ENCODE measurements at regions not wholly inside any gene's neighbourhood (a gene's known extent, or its start where the extent isn't known, plus 50 kb on each side); places are given as distances from the start of the nearest gene placed in this dataset.

GRCh38 chr16:62642677-62643076, 606.4 kb upstream of the CDH8 start:
- H3K4me3 Mint-ChIP-seq (ENCODE audit: unreplicated experiment) = no peak overlapping the region
- no peaks in the 10 kb centered on the region for H3K4me1 Mint-ChIP-seq (ENCODE audit: unreplicated experiment)
- H3K36me3 Mint-ChIP-seq (ENCODE audit: unreplicated experiment) = no peaks in the 10 kb centered on the region
- no peak overlapping the region for H3K27ac Mint-ChIP-seq (ENCODE audit: unreplicated experiment)
- DNase-seq (ENCODE audit: extremely low spot score, unreplicated experiment) = no peak
- TF ChIP-seq CTCF (IDR thresholded peaks at IDR 0.05) = no peak
- no peaks in the 10 kb centered on the region for H3K27me3 Mint-ChIP-seq (ENCODE audit: unreplicated experiment)
- peaks cover 24% of the 10 kb centered on the region for H3K9me3 Mint-ChIP-seq (ENCODE audit: unreplicated experiment)

DNA sequence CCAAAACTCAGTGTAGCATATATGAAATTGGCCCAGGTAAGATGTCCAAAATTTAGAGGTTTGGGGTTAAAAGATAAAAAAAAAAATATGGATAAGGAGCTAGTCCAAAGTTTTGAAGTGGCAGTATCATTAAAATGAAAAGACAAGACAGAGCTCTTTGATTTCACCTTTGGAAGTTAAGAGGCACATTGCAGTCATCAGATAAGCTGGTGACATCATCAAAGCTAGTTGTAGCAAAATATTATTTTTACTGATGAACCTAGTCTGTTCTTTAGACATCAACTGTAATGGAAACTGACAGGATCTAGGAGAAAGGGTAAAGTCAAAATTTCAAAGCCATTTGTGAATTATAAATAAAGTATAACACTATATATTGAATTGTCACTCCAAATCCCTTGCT, 603.7 kb upstream of the CDH8 start:
- DNase-seq (ENCODE audit: extremely low spot score, unreplicated experiment) = no peak
- Mint-ChIP-seq H3K4me3 (ENCODE audit: unreplicated experiment) (no peak overlapping the region), H3K27ac (ENCODE audit: unreplicated experiment) (no peak overlapping the region), H3K36me3 (ENCODE audit: unreplicated experiment) (no peaks in the 10 kb centered on the region), H3K4me1 (ENCODE audit: unreplicated experiment) (no peaks in the 10 kb centered on the region), H3K9me3 (ENCODE audit: unreplicated experiment) (peaks cover 31% of the 10 kb centered on the region), H3K27me3 (ENCODE audit: unreplicated experiment) (no peaks in the 10 kb centered on the region)
- no peak for TF ChIP-seq CTCF (IDR thresholded peaks at IDR 0.05)

- Mint-ChIP-seq H3K27ac (ENCODE audit: unreplicated experiment) (no peak overlapping the region), H3K27me3 (ENCODE audit: unreplicated experiment) (no peaks in the 10 kb centered on the region), H3K4me3 (ENCODE audit: unreplicated experiment) (no peak overlapping the region), H3K4me1 (ENCODE audit: unreplicated experiment) (no peaks in the 10 kb centered on the region), H3K9me3 (ENCODE audit: unreplicated experiment) (peaks cover 35% of the 10 kb centered on the region), H3K36me3 (ENCODE audit: unreplicated experiment) (no peaks in the 10 kb centered on the region)
- DNase-seq (ENCODE audit: extremely low spot score, unreplicated experiment) = no peak
- TF ChIP-seq CTCF (IDR thresholded peaks at IDR 0.05) = no peak
Measured at GRCh38 chr16:62638964-62639870, 603.0 kb upstream of the CDH8 start.

GRCh38 chr16:62638324-62638911, 602.2 kb upstream of the CDH8 start:
- Mint-ChIP-seq H3K36me3 (ENCODE audit: unreplicated experiment) (no peaks in the 10 kb centered on the region), H3K9me3 (ENCODE audit: unreplicated experiment) (peaks cover 36% of the 10 kb centered on the region), H3K4me3 (ENCODE audit: unreplicated experiment) (no peak overlapping the region), H3K27me3 (ENCODE audit: unreplicated experiment) (no peaks in the 10 kb centered on the region), H3K27ac (ENCODE audit: unreplicated experiment) (no peak overlapping the region), H3K4me1 (ENCODE audit: unreplicated experiment) (no peaks in the 10 kb centered on the region)
- TF ChIP-seq CTCF (IDR thresholded peaks at IDR 0.05) = no peak
- DNase-seq (ENCODE audit: extremely low spot score, unreplicated experiment) = no peak

DNA sequence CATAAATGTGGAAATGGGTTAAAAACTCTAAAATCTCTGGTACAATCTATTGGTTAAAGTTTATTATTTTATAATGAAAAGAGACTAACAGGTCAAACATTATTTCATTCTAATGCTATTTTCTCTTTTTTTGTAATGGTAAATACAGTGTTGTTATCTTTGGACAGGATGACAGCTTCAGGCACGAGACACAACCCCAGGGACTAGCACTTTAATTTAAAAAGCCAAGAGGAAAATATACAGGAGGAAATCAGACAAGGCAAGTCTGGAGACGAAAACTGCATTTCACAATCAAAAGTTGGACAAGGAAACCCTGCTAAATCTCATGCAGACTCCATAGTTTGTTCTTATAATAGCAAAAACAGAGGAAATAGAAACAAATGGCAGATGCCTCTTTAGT, 589.1 kb upstream of the CDH8 start:
- no peaks in the 10 kb centered on the region for H3K4me1 Mint-ChIP-seq (ENCODE audit: unreplicated experiment)
- peaks cover 7% of the 10 kb centered on the region for H3K9me3 Mint-ChIP-seq (ENCODE audit: unreplicated experiment)
- no peak overlapping the region for H3K27ac Mint-ChIP-seq (ENCODE audit: unreplicated experiment)
- H3K4me3 Mint-ChIP-seq (ENCODE audit: unreplicated experiment) = no peak overlapping the region
- H3K36me3 Mint-ChIP-seq (ENCODE audit: unreplicated experiment) = no peaks in the 10 kb centered on the region
- DNase-seq (ENCODE audit: extremely low spot score, unreplicated experiment) = no peak
- H3K27me3 Mint-ChIP-seq (ENCODE audit: unreplicated experiment) = no peaks in the 10 kb centered on the region
- TF ChIP-seq CTCF (IDR thresholded peaks at IDR 0.05) = no peak
